Astrocyte of the spinal cord (primary cell): ENCODE measurements at regions not wholly inside any gene's neighbourhood (a gene's known extent, or its start where the extent isn't known, plus 50 kb on each side); places are given as distances from the start of the nearest gene placed in this dataset.

Experiments
- DNase-seq: peaks from one replicate; pipeline ENCODE4 v3.0.0; 2011; ENCODE audit warnings: low read depth, low spot score
- H3K4me3 ChIP-seq: 2 replicates; pipeline ENCODE4 v1.5.1; 2011; ENCODE audit warnings: low read depth, mild to moderate bottlenecking, low read length, moderate library complexity
- CTCF ChIP-seq: IDR thresholded peaks from 2 replicates; pipeline ENCODE4 v1.5.1; 2012; ENCODE audit warnings: low read depth, mild to moderate bottlenecking, low read length, inconsistent platforms
- in situ Hi-C: cut with HindIII; loops from 2 replicates; pipeline ENCODE4 v1.10.0; 2017; ENCODE audit warnings: low sequenced_read_pairs

GRCh38 chr2:160977854-160978253 is 182.4 kb upstream of the TANK start:
- H3K4me3 ChIP-seq = no peak overlapping the region
- in situ Hi-C loops = no loop called here
- DNase-seq = no peak
- no peak for TF ChIP-seq CTCF

DNA sequence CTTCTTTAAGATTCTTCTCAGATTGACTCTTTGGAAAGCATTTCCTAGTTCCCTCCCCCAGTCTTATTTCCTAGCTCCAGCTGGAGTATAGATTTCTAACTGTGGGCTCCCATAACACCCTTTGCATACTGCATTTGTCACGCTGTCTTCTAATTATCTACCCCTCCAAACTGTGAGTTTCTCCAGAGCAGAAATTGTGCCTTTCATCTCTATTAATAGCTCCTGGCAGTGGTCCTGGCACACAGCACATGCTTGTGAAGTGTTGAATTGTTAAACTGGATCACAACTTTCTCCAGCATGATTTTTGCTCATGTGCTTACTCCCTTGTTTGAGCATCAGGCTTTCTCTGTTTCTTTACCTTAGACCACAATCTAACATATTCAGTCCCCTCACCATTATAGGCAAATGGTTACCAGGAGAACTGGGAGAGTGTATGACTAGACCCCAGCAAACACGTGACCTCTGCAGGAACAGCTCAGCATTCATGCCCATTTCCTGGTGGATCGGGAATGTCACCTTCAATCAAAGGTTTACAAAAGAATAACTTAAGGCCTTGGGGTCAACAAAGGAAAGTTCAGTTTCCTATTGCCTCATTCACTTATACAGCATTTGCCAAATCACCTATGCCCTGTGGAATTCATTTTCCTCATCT is 175.7 kb upstream of the TANK start:
- in situ Hi-C loops = no loop called here
- DNase-seq = no peak
- H3K4me3 ChIP-seq = no peak overlapping the region
- no peak for TF ChIP-seq CTCF

- in situ Hi-C loops = no loop called here
- no peak for DNase-seq
- H3K4me3 ChIP-seq = no peak overlapping the region
- no peak for TF ChIP-seq CTCF
Observed at GRCh38 chr2:160989778-160990177, 170.4 kb upstream of the TANK start.

DNA sequence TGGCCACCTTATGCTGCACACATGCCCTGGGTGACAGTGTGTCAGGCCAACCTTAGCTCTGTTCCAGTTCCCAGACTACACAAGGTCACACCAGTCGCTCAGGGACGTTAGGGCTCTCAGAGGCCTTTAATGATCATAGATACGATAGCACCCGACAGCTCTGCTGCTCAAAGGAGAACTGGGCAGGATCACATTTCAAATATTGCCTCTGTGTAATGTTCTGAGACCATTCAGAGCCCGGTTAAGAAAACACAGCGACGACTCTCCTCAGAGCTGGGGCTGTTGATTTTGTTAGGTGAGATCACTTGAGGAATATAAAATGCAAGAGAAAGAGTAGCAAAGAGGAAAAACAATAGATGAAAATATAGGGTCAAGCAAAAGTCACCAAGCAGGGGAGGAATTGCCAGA is 166.6 kb upstream of the TANK start:
- H3K4me3 ChIP-seq = no peak overlapping the region
- in situ Hi-C loops = no loop called here
- TF ChIP-seq CTCF = no peak
- DNase-seq = peak; percentile 58

DNA sequence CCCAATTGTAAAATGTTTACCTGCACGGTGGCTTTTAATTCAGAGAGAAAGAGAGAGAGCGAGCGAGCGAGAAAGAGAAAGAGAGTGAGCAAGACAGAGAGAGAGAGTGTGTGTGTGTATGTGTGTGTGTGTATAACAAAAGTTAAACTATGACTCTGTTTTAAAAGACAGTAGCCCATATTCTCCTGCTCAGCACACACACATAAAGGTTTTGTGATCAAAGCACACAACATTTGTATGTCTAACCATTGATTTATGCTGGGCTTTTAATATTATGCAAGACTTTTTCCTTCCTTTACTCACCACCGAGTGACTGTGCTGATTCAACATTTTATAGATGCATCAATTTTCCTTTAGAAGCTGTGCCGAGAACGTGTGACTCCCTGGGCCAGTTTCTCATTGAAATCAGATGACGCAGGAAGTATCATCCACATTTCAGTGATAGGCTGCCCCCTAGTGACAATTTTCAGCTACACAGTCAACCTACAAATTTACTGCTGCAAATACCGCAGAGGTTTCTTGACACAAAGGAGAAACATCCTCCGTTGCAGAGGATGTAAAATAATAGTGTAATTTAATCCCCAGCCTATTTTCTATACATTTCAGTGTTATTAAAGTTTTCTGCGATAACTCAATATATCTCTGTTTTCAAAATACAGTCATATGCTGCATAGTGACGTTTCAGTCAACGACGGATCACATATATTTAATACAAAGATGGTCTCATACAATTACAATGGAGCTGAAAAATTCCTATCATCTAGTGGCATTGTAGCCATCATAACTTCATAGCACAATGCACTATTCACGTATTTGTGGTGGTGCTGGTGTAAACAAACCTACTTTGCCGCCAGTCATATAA is 165.9 kb upstream of the TANK start:
- no peak overlapping the region for H3K4me3 ChIP-seq
- in situ Hi-C loops = no loop called here
- peak; percentile 73 for TF ChIP-seq CTCF
- peak; percentile 92 for DNase-seq

- in situ Hi-C loops = no loop called here
Observed at GRCh38 chr2:160996584-160996983, 163.6 kb upstream of the TANK start.

More at GRCh38 chr2:160996584-160996983, 163.6 kb upstream of the TANK start:
- H3K4me3 ChIP-seq = no peak overlapping the region
- no peak for DNase-seq
- no peak for TF ChIP-seq CTCF
